Stimulated activated memory B cell treated with anti-CD40 and anti-IgM and Interleukin-4, amounts not matched to agents 10 μg/mL and 1 μg/mL and 100 μg/mL, for 72 hours (primary cell): ENCODE measurements at regions not wholly inside any gene's neighbourhood (a gene's known extent, or its start where the extent isn't known, plus 50 kb on each side); places are given as distances from the start of the nearest gene placed in this dataset.

Source experiments
- ATAC-seq: fragments of 150-1000 bp; cut with Tn5 transposase; 2 replicates; pipeline ENCODE4 v1.10.0; 2021
- H3K27ac Mint-ChIP-seq: one replicate; pipeline ENCODE4 v1.8.0; 2022; ENCODE audit warnings: mild to moderate bottlenecking, mixed read lengths
- H3K27me3 Mint-ChIP-seq: one replicate; pipeline ENCODE4 v1.8.0; 2022; ENCODE audit warnings: mixed read lengths
- H3K36me3 Mint-ChIP-seq: one replicate; pipeline ENCODE4 v1.8.0; 2022; ENCODE audit warnings: mixed read lengths
- H3K4me1 Mint-ChIP-seq: one replicate; pipeline ENCODE4 v1.8.0; 2022; ENCODE audit warnings: mixed read lengths
- H3K4me3 Mint-ChIP-seq: one replicate; pipeline ENCODE4 v1.8.0; 2022; ENCODE audit warnings: mild to moderate bottlenecking, moderate library complexity, mixed read lengths
- H3K9me3 Mint-ChIP-seq: one replicate; pipeline ENCODE4 v1.8.0; 2022; ENCODE audit warnings: mixed read lengths

GRCh38 chr12:93133361-93133760, 204.3 kb upstream of the EEA1 start:
- Mint-ChIP-seq H3K27ac (no peak overlapping the region), H3K4me3 (no peak overlapping the region), H3K36me3 (no peaks in the 10 kb centered on the region), H3K4me1 (peaks cover 38% of the 10 kb centered on the region), H3K27me3 (no peaks in the 10 kb centered on the region), H3K9me3 (no peaks in the 10 kb centered on the region)
- ATAC-seq = no peak

- H3K27ac Mint-ChIP-seq = peak overlapping the region; percentile 94
- peaks cover 48% of the 10 kb centered on the region for H3K4me1 Mint-ChIP-seq
- no peaks in the 10 kb centered on the region for H3K27me3 Mint-ChIP-seq
- no peak for ATAC-seq
- no peak overlapping the region for H3K4me3 Mint-ChIP-seq
- H3K36me3 Mint-ChIP-seq = no peaks in the 10 kb centered on the region
- H3K9me3 Mint-ChIP-seq = no peaks in the 10 kb centered on the region
These were observed 205.2 kb upstream of the EEA1 start for GRCh38 chr12:93134175-93134890.

DNA sequence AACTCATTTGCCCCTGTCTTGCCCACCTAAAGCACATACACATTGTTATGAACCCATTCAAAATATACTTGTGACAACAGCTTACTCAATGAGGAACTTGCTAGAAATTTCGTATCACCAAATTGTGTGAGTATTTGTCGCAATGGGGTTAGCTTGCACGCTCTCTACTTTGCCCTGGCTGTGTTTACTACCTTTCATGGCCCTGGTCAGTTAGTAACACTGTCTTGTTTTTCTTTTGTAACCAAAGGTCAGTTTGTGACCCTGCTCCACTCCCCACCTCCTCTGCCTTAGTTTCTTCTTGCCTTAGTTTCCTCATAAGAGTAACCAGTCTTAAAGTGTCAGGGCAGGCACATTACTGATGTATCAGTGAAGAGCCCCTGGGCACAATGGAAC, 205.8 kb upstream of the EEA1 start:
- Mint-ChIP-seq H3K36me3 (no peaks in the 10 kb centered on the region), H3K27ac (peak overlapping the region; percentile 94), H3K27me3 (no peaks in the 10 kb centered on the region), H3K4me1 (peaks cover 54% of the 10 kb centered on the region), H3K4me3 (peak overlapping the region; percentile 19), H3K9me3 (no peaks in the 10 kb centered on the region)
- ATAC-seq = no peak

DNA sequence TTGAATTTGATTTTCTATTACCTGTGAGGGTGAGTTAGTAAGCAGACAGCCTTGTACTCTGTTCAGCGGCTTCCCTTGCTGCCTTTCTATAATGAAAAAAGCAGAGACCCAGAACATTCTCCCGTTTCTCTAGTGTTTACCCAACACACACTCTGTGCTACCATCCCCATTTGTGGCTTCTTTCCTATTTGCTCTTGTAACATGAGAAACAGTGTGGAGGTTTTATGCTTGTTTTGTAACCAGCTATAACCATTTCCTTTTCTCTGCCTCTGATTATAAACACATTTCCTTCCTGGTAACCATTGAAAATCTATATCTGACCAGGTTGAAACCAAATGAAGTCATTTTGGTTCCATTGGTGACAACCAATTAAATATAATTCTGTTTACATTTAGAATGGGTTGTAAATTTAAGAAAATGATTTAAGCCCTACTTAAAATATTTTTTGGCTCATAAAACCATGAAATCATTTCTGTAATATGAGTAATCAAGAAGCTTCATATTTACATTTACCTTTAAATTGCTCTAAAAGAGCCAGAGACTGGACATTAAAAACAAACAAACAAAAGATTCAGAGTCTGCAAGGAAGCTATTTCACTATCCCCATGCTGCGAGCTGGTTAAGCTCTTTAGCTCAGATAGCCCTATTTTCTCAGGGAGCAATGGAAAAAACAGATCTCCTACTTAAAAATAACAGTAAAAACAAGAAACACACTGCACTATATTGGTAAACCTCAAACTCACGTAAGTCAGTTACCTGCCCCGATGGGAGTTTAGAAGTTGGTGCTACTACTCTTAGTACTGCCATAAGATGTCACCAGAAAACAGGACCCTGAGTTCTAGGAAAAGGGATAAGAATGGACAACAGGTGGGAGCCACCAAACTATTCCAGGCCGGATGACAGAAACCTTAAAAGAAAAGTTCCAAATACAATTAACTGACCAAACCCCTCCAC, 206.5 kb upstream of the EEA1 start:
- Mint-ChIP-seq H3K27me3 (no peaks in the 10 kb centered on the region), H3K9me3 (no peaks in the 10 kb centered on the region), H3K4me3 (peak overlapping the region; percentile 19), H3K36me3 (no peaks in the 10 kb centered on the region), H3K4me1 (peaks cover 56% of the 10 kb centered on the region), H3K27ac (peak overlapping the region; percentile 94)
- no peak for ATAC-seq

GRCh38 chr12:93136253-93137055, 207.4 kb upstream of the EEA1 start:
- Mint-ChIP-seq H3K4me3 (peak overlapping the region; percentile 4), H3K27ac (peak overlapping the region; percentile 94)

DNA sequence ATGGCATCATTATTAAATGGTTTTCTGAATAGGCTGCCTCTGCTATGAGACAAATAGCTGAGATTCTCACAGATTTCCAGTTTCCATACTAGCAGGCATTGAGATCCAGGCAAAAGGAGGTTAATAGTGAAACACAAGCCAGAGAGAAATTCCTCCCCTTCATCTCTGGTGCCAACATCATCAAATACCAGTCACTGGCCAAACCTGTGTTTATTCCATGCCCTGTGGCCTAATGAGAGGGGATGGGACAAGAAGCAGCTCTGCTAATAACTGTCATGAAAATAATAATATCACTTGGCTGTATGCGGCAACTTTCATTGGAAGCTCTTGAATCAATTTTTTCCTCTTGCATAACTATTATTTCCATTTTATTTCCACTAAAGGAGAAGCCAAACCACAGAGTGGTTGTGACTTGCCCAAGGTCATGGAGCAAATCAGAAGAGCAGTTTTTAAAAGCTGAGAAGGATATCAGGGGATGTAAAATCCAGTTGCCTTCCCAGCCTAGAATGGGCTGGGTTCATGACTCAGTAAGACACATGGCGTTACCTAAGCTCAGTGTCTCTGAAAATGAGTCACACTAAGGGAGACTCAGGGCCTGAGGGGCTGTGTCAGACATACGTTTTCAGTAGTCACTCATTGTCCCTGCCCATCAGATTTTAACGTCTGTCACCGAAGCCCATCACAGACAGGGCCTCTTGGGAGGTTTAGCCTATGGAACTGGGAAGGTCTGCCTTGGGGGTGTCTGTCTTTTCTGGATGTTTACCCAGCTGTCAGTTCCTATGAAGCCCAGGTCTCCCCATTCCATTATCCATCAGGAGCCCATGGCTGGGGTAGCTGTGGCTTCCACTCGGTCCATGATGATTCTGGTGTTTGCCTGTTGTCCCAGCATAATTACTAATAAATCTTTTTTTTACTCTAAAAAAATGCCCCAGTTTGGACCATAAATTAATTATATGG, 208.8 kb upstream of the EEA1 start:
- no peak for ATAC-seq
- Mint-ChIP-seq H3K27me3 (no peaks in the 10 kb centered on the region), H3K9me3 (peaks cover 4% of the 10 kb centered on the region), H3K4me1 (peaks cover 56% of the 10 kb centered on the region), H3K4me3 (no peak overlapping the region), H3K36me3 (peaks cover 5% of the 10 kb centered on the region), H3K27ac (peak overlapping the region; percentile 94)

More at GRCh38 chr12:93136253-93137055, 207.4 kb upstream of the EEA1 start:
- ATAC-seq = no peak
- peaks cover 56% of the 10 kb centered on the region for H3K4me1 Mint-ChIP-seq
- H3K27me3 Mint-ChIP-seq = no peaks in the 10 kb centered on the region
- H3K9me3 Mint-ChIP-seq = no peaks in the 10 kb centered on the region
- H3K36me3 Mint-ChIP-seq = no peaks in the 10 kb centered on the region

- peak; percentile 89 for ATAC-seq
- Mint-ChIP-seq H3K4me1 (peaks cover 56% of the 10 kb centered on the region), H3K27me3 (no peaks in the 10 kb centered on the region), H3K4me3 (peak overlapping the region; percentile 70), H3K36me3 (peaks cover 5% of the 10 kb centered on the region), H3K9me3 (peaks cover 4% of the 10 kb centered on the region), H3K27ac (peak overlapping the region; percentile 94)
These were observed 210.1 kb upstream of the EEA1 start for GRCh38 chr12:93139028-93139665.

- Mint-ChIP-seq H3K9me3 (peaks cover 4% of the 10 kb centered on the region), H3K27ac (peak overlapping the region; percentile 94), H3K27me3 (no peaks in the 10 kb centered on the region), H3K4me3 (no peak overlapping the region), H3K36me3 (peaks cover 5% of the 10 kb centered on the region), H3K4me1 (peaks cover 45% of the 10 kb centered on the region)
- ATAC-seq = no peak
These were observed 211.2 kb upstream of the EEA1 start for GRCh38 chr12:93140325-93140724.

DNA sequence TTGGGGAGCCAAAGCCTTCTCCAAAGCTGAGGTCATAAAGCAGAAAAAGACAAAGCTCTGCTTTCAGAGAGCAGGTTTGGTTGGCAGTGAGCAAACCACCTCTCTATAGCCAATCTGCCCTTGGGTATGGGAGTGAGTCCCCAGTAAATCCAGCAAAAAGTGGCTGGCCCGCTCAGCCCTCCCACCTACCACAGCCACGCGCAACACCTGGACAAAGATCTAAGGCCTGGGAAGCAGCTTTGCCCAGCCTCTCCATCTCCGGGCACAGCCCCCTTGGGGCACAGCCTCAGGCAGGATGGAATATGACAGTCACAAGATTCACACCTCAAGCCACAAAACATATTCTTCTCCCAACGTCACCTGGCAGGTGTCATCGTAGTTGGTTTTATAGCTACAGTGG, 211.7 kb upstream of the EEA1 start:
- Mint-ChIP-seq H3K36me3 (peaks cover 5% of the 10 kb centered on the region), H3K9me3 (peaks cover 4% of the 10 kb centered on the region), H3K4me3 (no peak overlapping the region), H3K27ac (peak overlapping the region; percentile 94), H3K27me3 (no peaks in the 10 kb centered on the region), H3K4me1 (peaks cover 40% of the 10 kb centered on the region)
- ATAC-seq = no peak

GRCh38 chr12:93142881-93143280, 213.8 kb upstream of the EEA1 start:
- peaks cover 28% of the 10 kb centered on the region for H3K4me1 Mint-ChIP-seq
- H3K4me3 Mint-ChIP-seq = no peak overlapping the region
- no peak overlapping the region for H3K27ac Mint-ChIP-seq
- ATAC-seq = no peak
- no peaks in the 10 kb centered on the region for H3K27me3 Mint-ChIP-seq
- peaks cover 4% of the 10 kb centered on the region for H3K9me3 Mint-ChIP-seq
- peaks cover 5% of the 10 kb centered on the region for H3K36me3 Mint-ChIP-seq

GRCh38 chr12:93144109-93144508, 215.0 kb upstream of the EEA1 start:
- ATAC-seq = no peak
- Mint-ChIP-seq H3K9me3 (peaks cover 4% of the 10 kb centered on the region), H3K4me3 (no peak overlapping the region), H3K27me3 (no peaks in the 10 kb centered on the region), H3K36me3 (peaks cover 5% of the 10 kb centered on the region), H3K4me1 (peaks cover 15% of the 10 kb centered on the region), H3K27ac (no peak overlapping the region)

GRCh38 chr12:93145086-93145485, 216.0 kb upstream of the EEA1 start:
- no peaks in the 10 kb centered on the region for H3K27me3 Mint-ChIP-seq
- peaks cover 4% of the 10 kb centered on the region for H3K9me3 Mint-ChIP-seq
- peaks cover 6% of the 10 kb centered on the region for H3K4me1 Mint-ChIP-seq
- H3K36me3 Mint-ChIP-seq = peaks cover 5% of the 10 kb centered on the region
- no peak for ATAC-seq
- no peak overlapping the region for H3K4me3 Mint-ChIP-seq
- H3K27ac Mint-ChIP-seq = no peak overlapping the region

DNA sequence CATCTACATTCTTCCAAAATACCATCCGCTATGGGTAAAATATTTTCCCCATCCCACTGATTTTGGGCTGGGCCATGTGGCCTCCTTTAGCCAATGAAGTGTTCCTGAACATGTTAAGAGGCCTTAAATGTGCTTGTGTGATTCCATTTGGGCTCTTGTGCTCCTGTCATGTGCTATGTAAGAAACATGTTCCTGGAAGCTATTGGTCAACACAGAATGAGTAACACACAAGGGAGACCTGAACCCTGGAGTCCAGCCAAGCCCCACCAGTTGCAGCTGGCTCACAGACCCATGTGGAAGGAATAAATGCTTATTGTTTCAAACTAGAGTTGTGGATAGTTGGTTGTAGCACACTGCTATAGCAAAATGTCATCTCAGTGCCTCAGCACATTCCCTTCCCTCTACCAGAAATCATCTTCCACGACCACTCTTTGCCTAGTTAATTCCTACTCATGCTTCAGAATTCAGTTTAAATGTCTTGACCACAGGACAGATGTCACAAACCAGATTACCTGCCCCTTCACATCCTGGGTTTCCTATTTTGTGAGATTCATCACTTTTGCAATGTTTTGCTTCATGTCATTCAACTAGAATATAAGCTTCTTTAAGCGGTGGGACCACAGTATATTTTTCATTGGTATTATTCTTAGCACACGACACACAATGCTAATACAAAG, 217.3 kb upstream of the EEA1 start:
- ATAC-seq = no peak
- Mint-ChIP-seq H3K4me3 (no peak overlapping the region), H3K9me3 (peaks cover 4% of the 10 kb centered on the region), H3K27ac (no peak overlapping the region), H3K4me1 (peaks cover 5% of the 10 kb centered on the region), H3K36me3 (peaks cover 5% of the 10 kb centered on the region), H3K27me3 (no peaks in the 10 kb centered on the region)
